ENCODE measurements at regions not wholly inside any gene's neighbourhood (a gene's known extent, or its start where the extent isn't known, plus 50 kb on each side); places are given as distances from the start of the nearest gene placed in this dataset.
"Not testable (repeated sequence)": the region's sequence is repeated elsewhere in the genome, so short reads cannot be mapped to it uniquely, and the experiment has no call there.

DNA sequence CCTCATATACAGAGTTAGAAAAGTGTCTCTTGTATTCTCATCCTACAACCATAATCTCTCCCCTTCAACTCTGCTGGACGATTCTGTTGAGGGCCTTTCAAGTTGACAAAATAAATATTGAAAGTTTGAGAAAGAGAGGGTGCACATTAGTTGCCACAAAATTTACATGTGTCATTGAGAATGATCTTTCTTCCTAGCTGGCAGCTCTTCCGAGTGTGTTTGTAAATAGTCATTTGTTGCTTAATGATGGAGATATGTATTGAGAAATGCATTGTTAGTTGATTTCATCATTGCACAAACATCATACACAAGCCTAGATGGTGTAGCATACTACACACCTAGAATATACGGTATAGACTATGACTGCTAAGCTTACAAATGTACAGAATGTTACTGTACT, 632.8 kb upstream of the AMOT start:
- no peak overlapping the region for H3K9ac ChIP-seq (ENCODE audit: low read depth, low read length, poor library complexity, severe bottlenecking)
- H4K20me1 ChIP-seq (ENCODE audit: insufficient read depth, low read length, poor library complexity, severe bottlenecking): no peaks in the 10 kb centered on the region
- H3K4me2 ChIP-seq (ENCODE audit: low read depth, low read length, poor library complexity, severe bottlenecking): no peak overlapping the region
- no peak overlapping the region for H2AFZ ChIP-seq (ENCODE audit: low read length)
- no peaks in the 10 kb centered on the region for H3K9me3 ChIP-seq (ENCODE audit: insufficient read depth, low read depth, low read length)
- TF ChIP-seq EZH2phosphoT487 (IDR thresholded peaks at IDR 0.05; ENCODE audit: borderline replicate concordance): no peak
- TF ChIP-seq, protein P1, sequence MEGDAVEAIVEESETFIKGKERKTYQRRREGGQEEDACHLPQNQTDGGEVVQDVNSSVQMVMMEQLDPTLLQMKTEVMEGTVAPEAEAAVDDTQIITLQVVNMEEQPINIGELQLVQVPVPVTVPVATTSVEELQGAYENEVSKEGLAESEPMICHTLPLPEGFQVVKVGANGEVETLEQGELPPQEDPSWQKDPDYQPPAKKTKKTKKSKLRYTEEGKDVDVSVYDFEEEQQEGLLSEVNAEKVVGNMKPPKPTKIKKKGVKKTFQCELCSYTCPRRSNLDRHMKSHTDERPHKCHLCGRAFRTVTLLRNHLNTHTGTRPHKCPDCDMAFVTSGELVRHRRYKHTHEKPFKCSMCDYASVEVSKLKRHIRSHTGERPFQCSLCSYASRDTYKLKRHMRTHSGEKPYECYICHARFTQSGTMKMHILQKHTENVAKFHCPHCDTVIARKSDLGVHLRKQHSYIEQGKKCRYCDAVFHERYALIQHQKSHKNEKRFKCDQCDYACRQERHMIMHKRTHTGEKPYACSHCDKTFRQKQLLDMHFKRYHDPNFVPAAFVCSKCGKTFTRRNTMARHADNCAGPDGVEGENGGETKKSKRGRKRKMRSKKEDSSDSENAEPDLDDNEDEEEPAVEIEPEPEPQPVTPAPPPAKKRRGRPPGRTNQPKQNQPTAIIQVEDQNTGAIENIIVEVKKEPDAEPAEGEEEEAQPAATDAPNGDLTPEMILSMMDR (conservative IDR thresholded peaks at IDR 0.05; ENCODE audit: low read length): no peak
- no peaks in the 10 kb centered on the region for H3K4me1 ChIP-seq (ENCODE audit: insufficient read depth, low read length, poor library complexity, severe bottlenecking)
- no peaks in the 10 kb centered on the region for H3F3A ChIP-seq (ENCODE audit: low read depth)
- H3K79me2 ChIP-seq (ENCODE audit: insufficient read depth, low read length): no peaks in the 10 kb centered on the region
- no peaks in the 10 kb centered on the region for H3K36me3 ChIP-seq (ENCODE audit: insufficient read depth, low read length)
- H3K9me2 ChIP-seq (replicated peaks; ENCODE audit: low read depth, low read length): no peaks in the 10 kb centered on the region
- no peak overlapping the region for H3K4me3 ChIP-seq (ENCODE audit: low read length, poor library complexity, severe bottlenecking)
- H3K27me3 ChIP-seq (ENCODE audit: insufficient read depth, low read length, poor library complexity, severe bottlenecking): no peaks in the 10 kb centered on the region

DNA sequence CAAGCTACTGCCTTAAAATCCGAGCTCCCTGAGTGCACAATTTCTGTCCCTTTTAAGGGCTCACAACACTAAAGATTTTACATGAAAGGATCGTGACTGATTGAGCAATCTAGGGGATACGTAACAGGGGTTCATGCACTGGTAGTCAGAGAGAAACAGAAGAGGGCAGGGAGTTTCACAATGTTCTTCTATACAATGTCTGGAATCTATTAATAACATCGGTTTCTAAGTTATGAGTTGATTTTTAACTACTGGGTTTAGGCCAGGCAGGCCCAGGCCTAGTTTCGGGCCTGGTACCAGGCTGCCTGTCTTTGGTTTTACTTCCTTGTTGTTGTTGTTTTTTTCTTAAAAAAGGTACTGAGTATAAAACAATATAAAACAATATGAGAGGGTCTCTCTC, 632.4 kb upstream of the AMOT start:
- not testable (repeated sequence) for H3K9me3 ChIP-seq (ENCODE audit: insufficient read depth, low read depth, low read length); H2AFZ ChIP-seq (ENCODE audit: low read length); H3K9ac ChIP-seq (ENCODE audit: low read depth, low read length, poor library complexity, severe bottlenecking); H3K36me3 ChIP-seq (ENCODE audit: insufficient read depth, low read length); H3K79me2 ChIP-seq (ENCODE audit: insufficient read depth, low read length); H3F3A ChIP-seq (ENCODE audit: low read depth); H4K20me1 ChIP-seq (ENCODE audit: insufficient read depth, low read length, poor library complexity, severe bottlenecking); H3K4me1 ChIP-seq (ENCODE audit: insufficient read depth, low read length, poor library complexity, severe bottlenecking); H3K27me3 ChIP-seq (ENCODE audit: insufficient read depth, low read length, poor library complexity, severe bottlenecking); H3K9me2 ChIP-seq (replicated peaks; ENCODE audit: low read depth, low read length); H3K4me3 ChIP-seq (ENCODE audit: low read length, poor library complexity, severe bottlenecking); H3K4me2 ChIP-seq (ENCODE audit: low read depth, low read length, poor library complexity, severe bottlenecking)

DNA sequence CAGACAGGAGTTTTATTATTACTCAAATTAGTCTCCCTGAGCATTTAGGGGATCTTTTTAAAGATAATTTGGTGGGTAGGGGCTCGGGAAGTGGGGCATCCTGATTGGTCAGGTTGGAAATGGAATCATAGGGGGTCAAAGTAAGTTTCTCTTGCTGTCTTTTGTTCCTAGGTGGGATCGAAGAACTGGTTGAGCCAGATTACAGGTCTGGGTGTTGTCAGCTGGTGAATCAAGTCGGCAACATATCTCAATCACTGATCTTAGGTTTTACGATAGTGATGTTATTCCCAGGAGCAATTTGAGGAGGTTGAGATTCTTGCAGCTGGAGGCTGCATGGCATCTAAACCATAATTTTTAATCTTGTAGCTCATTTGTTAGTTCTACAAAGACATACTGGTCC, 629.5 kb upstream of the AMOT start:
- Histone ChIP-seq H3K9me3 (ENCODE audit: insufficient read depth, low read depth, low read length) (no peaks in the 10 kb centered on the region), H3K36me3 (ENCODE audit: insufficient read depth, low read length) (no peaks in the 10 kb centered on the region), H3K9ac (ENCODE audit: low read depth, low read length, poor library complexity, severe bottlenecking) (no peak overlapping the region), H4K20me1 (ENCODE audit: insufficient read depth, low read length, poor library complexity, severe bottlenecking) (no peaks in the 10 kb centered on the region), H3K4me2 (ENCODE audit: low read depth, low read length, poor library complexity, severe bottlenecking) (no peak overlapping the region), H3K4me3 (ENCODE audit: low read length, poor library complexity, severe bottlenecking) (no peak overlapping the region), H3K79me2 (ENCODE audit: insufficient read depth, low read length) (no peaks in the 10 kb centered on the region), H3F3A (ENCODE audit: low read depth) (no peaks in the 10 kb centered on the region), H3K27me3 (ENCODE audit: insufficient read depth, low read length, poor library complexity, severe bottlenecking) (no peaks in the 10 kb centered on the region), H3K9me2 (replicated peaks; ENCODE audit: low read depth, low read length) (no peaks in the 10 kb centered on the region), H2AFZ (ENCODE audit: low read length) (no peak overlapping the region), H3K4me1 (ENCODE audit: insufficient read depth, low read length, poor library complexity, severe bottlenecking) (no peaks in the 10 kb centered on the region)
- TF ChIP-seq EZH2phosphoT487 (IDR thresholded peaks at IDR 0.05; ENCODE audit: borderline replicate concordance): no peak
- TF ChIP-seq, protein P1 (conservative IDR thresholded peaks at IDR 0.05; ENCODE audit: low read length): no peak

DNA sequence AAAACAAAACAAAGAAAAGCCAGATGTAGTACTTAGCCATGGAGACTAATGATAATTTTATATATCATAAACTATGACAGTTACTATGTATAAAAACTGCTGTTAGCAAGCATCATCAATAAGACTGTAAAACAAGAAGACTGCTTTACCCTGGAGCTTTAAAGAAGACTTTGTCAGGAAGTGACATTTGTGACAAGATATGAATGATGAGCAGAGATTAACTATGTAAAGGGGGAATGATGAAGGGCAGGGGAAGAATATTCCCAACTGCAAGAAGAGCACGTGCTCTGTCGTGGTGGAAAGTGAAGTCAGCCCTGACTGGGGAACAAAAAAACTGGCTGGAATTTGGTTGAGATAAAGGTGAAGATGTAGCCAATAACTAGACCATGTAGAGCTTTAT, 617.1 kb upstream of the AMOT start:
- TF ChIP-seq EZH2phosphoT487 (IDR thresholded peaks at IDR 0.05; ENCODE audit: borderline replicate concordance): no peak
- TF ChIP-seq, protein P1 (conservative IDR thresholded peaks at IDR 0.05; ENCODE audit: low read length): no peak
- Histone ChIP-seq H3K9me3 (ENCODE audit: insufficient read depth, low read depth, low read length) (no peaks in the 10 kb centered on the region), H3K36me3 (ENCODE audit: insufficient read depth, low read length) (no peaks in the 10 kb centered on the region), H3K79me2 (ENCODE audit: insufficient read depth, low read length) (no peaks in the 10 kb centered on the region), H3K4me2 (ENCODE audit: low read depth, low read length, poor library complexity, severe bottlenecking) (no peak overlapping the region), H3K4me1 (ENCODE audit: insufficient read depth, low read length, poor library complexity, severe bottlenecking) (no peaks in the 10 kb centered on the region), H3F3A (ENCODE audit: low read depth) (no peaks in the 10 kb centered on the region), H3K9ac (ENCODE audit: low read depth, low read length, poor library complexity, severe bottlenecking) (no peak overlapping the region), H2AFZ (ENCODE audit: low read length) (no peak overlapping the region), H3K4me3 (ENCODE audit: low read length, poor library complexity, severe bottlenecking) (no peak overlapping the region), H3K27me3 (ENCODE audit: insufficient read depth, low read length, poor library complexity, severe bottlenecking) (no peaks in the 10 kb centered on the region), H4K20me1 (ENCODE audit: insufficient read depth, low read length, poor library complexity, severe bottlenecking) (no peaks in the 10 kb centered on the region), H3K9me2 (replicated peaks; ENCODE audit: low read depth, low read length) (no peaks in the 10 kb centered on the region)
